Calu3 (cell line): ENCODE measurements at regions not wholly inside any gene's neighbourhood (a gene's known extent, or its start where the extent isn't known, plus 50 kb on each side); places are given as distances from the start of the nearest gene placed in this dataset.

ENCODE experiments used
- BruUV-seq: library from RNA; stranded (reverse); fragments of 400-500 nt; replicated peaks from 2 replicates; lab custom pipeline; 2021; lab: Mats Ljungman, UMichigan
- CTCF ChIA-PET: fragments of 300-600 bp; sonication (Branson Sonifier 250); formaldehyde crosslinking; loops from one replicate; lab custom pipeline; 2022; ENCODE audit warnings: antibody characterized with exemption; lab: Charles Lee
- DNase-seq: peaks from one replicate; pipeline ENCODE4 v3.0.0; 2022
- H3K27ac Mint-ChIP-seq: one replicate; pipeline ENCODE4 v1.8.0; 2022; ENCODE audit warnings: mixed read lengths; ENCODE audit not compliant: unreplicated experiment
- H3K27me3 Mint-ChIP-seq: one replicate; pipeline ENCODE4 v1.8.0; 2022; ENCODE audit warnings: mixed read lengths; ENCODE audit not compliant: unreplicated experiment
- H3K36me3 Mint-ChIP-seq: one replicate; pipeline ENCODE4 v1.8.0; 2022; ENCODE audit warnings: mild to moderate bottlenecking, moderate library complexity, mixed read lengths; ENCODE audit not compliant: insufficient read depth, unreplicated experiment
- H3K4me1 Mint-ChIP-seq: one replicate; pipeline ENCODE4 v1.8.0; 2022; ENCODE audit warnings: mild to moderate bottlenecking, low read depth, mixed read lengths; ENCODE audit not compliant: unreplicated experiment
- H3K4me3 Mint-ChIP-seq: one replicate; pipeline ENCODE4 v1.8.0; 2022; ENCODE audit warnings: mild to moderate bottlenecking, low read depth, moderate library complexity, mixed read lengths; ENCODE audit not compliant: unreplicated experiment
- H3K9me3 Mint-ChIP-seq: one replicate; pipeline ENCODE4 v1.8.0; 2022; ENCODE audit warnings: low read depth, mixed read lengths; ENCODE audit not compliant: unreplicated experiment
- intact Hi-C: fragments of 100-400 bp; cut with micrococcal nuclease; formaldehyde crosslinking; loops from one replicate; pipeline ENCODE4 v1.10.0; 2022; ENCODE audit not compliant: unreplicated experiment
- TF ChIP-seq, protein P1 (sequence below): fragments of 200-600 bp; IDR thresholded peaks from one replicate; pipeline ENCODE4 v1.8.0; 2022; ENCODE audit warnings: antibody characterized with exemption; ENCODE audit not compliant: unreplicated experiment

DNA sequence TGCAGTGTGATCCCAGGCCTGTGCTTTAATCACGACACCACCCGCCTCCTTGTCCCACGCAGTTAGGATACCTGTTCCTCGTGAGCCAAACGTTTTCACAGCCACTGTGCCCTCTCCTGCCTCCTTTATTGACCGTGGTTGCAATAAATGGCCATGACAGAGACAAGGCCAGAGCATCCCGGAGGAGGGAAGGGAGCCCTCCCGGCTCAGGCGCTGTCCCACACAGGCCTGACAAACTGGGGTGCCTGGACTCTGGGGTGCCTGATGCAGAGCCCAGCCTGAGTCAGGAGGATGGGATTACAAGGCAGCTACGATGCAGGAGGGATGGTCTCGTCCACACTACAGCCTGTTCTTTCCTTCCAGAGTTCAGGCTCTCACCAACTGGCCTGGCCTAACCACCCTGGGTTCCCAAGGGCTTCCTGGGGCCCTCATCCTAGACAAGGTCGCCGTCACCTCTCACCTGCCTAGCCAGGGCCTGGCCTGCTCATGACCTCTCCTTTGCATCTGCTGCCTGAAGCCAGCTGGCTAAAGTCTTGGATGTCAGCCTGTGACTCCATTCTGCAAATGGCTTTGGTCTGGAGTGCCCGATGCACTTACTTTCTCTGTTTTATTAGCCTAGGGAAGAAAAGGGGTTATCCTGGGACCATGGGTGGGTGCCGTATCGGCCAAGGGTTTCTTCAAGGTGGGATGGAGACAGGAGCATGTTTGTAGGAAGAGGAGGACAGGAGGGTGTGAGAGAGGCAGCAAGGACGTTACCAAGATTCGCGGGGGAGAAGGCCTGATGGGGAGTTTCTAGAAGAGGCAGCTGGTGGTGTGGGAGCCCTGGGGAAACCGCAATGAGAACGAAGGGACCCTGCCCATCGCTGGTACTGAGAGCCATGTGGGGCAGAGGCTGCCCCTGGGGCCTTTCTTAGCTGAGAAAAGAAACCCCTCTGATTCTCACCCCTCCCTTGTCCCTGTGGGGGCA is 234.3 kb upstream of the TNRC6C start:
- no peaks in the 10 kb centered on the region for H3K4me1 Mint-ChIP-seq
- no TSS peak for BruUV-seq
- CTCF ChIA-PET = no interaction called here
- TF ChIP-seq, protein P1, sequence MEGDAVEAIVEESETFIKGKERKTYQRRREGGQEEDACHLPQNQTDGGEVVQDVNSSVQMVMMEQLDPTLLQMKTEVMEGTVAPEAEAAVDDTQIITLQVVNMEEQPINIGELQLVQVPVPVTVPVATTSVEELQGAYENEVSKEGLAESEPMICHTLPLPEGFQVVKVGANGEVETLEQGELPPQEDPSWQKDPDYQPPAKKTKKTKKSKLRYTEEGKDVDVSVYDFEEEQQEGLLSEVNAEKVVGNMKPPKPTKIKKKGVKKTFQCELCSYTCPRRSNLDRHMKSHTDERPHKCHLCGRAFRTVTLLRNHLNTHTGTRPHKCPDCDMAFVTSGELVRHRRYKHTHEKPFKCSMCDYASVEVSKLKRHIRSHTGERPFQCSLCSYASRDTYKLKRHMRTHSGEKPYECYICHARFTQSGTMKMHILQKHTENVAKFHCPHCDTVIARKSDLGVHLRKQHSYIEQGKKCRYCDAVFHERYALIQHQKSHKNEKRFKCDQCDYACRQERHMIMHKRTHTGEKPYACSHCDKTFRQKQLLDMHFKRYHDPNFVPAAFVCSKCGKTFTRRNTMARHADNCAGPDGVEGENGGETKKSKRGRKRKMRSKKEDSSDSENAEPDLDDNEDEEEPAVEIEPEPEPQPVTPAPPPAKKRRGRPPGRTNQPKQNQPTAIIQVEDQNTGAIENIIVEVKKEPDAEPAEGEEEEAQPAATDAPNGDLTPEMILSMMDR = no peak
- no peaks in the 10 kb centered on the region for H3K36me3 Mint-ChIP-seq
- no peak overlapping the region for H3K4me3 Mint-ChIP-seq
- no peak for DNase-seq
- intact Hi-C loops = no loop called here
- no peak overlapping the region for H3K27ac Mint-ChIP-seq
- H3K27me3 Mint-ChIP-seq = peaks cover 99% of the 10 kb centered on the region
- H3K9me3 Mint-ChIP-seq = no peaks in the 10 kb centered on the region

DNA sequence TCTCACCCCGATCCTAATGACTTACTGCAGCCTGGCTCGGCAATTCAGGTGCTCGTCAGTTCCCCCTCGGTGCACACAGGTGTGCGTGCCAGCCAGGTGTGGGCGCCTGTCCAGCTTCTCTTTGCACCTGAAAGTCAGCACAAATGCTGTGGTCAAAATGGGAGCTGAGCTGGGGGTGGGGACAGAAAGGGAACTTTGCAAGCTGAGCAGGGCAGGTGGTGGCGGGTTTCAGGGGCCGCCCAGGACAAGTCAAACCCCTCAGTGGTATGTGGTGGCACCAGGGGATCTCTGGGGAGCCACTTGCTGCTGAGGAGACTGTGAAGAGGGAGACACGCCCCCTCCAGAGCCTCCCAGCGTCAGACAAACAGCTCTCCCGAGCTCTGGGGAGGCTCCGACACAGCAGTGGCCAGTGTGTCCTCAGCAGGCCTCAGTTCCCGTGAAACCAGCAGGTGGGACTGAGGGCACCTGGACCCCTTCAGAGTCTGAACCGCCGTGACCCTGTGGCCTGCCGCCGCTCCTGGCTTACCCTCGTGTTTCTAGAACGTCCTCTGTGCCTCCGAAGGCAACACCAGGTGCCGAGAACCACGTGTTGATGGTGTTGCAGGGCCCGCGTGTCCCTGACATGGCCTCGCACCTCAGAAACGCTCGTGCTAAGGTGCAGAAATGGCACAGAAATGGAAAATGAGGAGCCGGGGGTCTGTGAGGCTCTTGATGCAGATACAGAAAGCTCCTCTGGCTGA is 233.5 kb upstream of the TNRC6C start:
- H3K27ac Mint-ChIP-seq = no peak overlapping the region
- CTCF ChIA-PET = no interaction called here
- no peaks in the 10 kb centered on the region for H3K9me3 Mint-ChIP-seq
- H3K36me3 Mint-ChIP-seq = no peaks in the 10 kb centered on the region
- DNase-seq = no peak
- H3K4me3 Mint-ChIP-seq = no peak overlapping the region
- intact Hi-C loops = no loop called here
- BruUV-seq = no TSS peak
- TF ChIP-seq, protein P1 = no peak
- H3K4me1 Mint-ChIP-seq = no peaks in the 10 kb centered on the region
- H3K27me3 Mint-ChIP-seq = peaks cover 100% of the 10 kb centered on the region

DNA sequence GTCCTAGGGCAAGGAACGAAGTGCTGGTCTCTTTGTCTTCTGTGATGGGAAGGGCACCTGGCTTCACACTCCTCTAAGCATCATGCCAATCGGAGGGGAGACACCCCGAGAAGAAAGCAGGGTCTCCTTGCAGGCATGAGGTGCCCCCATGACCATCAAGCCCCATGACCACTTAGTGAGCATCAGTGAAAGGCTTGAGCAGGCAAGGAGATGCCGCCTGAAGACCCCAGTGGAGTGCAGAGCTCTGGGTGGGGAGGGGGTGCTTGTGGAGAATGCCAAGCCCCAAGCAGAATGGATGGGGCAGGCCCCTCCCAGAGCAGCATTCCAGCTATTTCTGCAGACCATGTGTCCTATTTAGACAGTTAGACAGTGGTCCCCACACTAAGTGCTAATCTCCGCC is 232.7 kb upstream of the TNRC6C start:
- Mint-ChIP-seq H3K27me3 (peaks cover 100% of the 10 kb centered on the region), H3K4me1 (no peaks in the 10 kb centered on the region), H3K4me3 (no peak overlapping the region), H3K27ac (no peak overlapping the region), H3K36me3 (no peaks in the 10 kb centered on the region), H3K9me3 (no peaks in the 10 kb centered on the region)
- no TSS peak for BruUV-seq
- TF ChIP-seq, protein P1 = no peak
- DNase-seq = no peak
- CTCF ChIA-PET = interaction anchor here (0.6 kb wide), 1 partner anchor 1030 kb away, joined by 4 read pairs; no protein-coding TSS in a partner anchor
- intact Hi-C loops = no loop called here

DNA sequence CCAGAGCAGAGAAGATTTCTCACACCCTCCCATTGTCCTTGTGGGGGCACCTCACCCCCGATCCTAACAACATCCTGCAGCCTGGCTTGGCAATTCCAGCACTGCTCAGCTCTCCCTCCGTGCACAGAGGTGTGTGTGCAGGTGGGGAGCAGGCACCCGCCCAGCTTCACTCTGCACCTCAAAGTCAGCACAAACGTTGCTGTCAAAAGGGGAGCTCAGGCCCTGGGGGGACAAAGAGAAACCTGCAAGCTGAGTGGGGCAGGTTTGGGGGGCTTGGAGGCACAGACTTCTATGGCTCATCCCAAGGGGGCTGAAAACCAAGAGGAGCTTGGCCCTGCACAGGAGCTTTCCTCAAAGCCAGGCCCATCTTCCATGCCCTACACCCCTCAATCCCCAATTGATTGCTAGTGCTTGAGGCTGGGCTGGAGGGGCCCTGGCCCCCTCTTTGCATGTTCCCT is 231.9 kb upstream of the TNRC6C start:
- no peaks in the 10 kb centered on the region for H3K4me1 Mint-ChIP-seq
- H3K27ac Mint-ChIP-seq = no peak overlapping the region
- no TSS peak for BruUV-seq
- no peaks in the 10 kb centered on the region for H3K36me3 Mint-ChIP-seq
- intact Hi-C loops = no loop called here
- H3K9me3 Mint-ChIP-seq = no peaks in the 10 kb centered on the region
- DNase-seq = no peak
- no peak overlapping the region for H3K4me3 Mint-ChIP-seq
- TF ChIP-seq, protein P1 = no peak
- CTCF ChIA-PET = no interaction called here
- peaks cover 98% of the 10 kb centered on the region for H3K27me3 Mint-ChIP-seq
